Renal pelvis (tissue), 1 donor: ENCODE measurements at regions not wholly inside any gene's neighbourhood (a gene's known extent, or its start where the extent isn't known, plus 50 kb on each side); places are given as distances from the start of the nearest gene placed in this dataset.

Source experiments
- DNase-seq: peaks from one replicate; pipeline ENCODE4 v3.0.0-alpha.2; 2013

- no peak for DNase-seq
Measured at GRCh38 chr14:22097586-22098292, 424.1 kb upstream of the OR4E1 start.

- DNase-seq: no peak
Measured at GRCh38 chr14:22097072-22097471, 423.5 kb upstream of the OR4E1 start.

- DNase-seq: no peak
Measured at GRCh38 chr14:22096514-22096895, 422.9 kb upstream of the OR4E1 start.

GRCh38 chr14:22095860-22096513 lies 422.4 kb upstream of the OR4E1 start:
- peak; percentile 71 for DNase-seq

DNA sequence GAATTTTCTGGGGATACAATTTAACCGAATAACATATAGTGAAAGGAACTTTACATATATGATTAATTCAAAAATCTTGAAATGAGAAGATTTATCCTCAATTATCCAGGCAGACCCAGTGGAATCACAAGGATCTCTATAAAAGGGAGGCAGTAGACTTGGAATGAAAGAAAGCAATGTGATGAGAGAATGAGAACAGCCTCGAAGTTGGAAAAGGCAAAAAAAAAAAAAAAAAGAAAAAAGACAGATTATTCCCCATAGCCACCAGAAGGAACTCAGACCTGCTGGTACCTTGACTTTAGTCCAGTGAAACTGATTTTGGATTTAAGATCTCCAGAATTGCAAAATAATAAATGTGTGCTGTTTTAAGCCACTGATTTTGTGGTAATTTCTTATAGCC lies 416.3 kb upstream of the OR4E1 start:
- DNase-seq: no peak

- DNase-seq: no peak
Measured at GRCh38 chr14:22088614-22089342, 415.2 kb upstream of the OR4E1 start.

DNA sequence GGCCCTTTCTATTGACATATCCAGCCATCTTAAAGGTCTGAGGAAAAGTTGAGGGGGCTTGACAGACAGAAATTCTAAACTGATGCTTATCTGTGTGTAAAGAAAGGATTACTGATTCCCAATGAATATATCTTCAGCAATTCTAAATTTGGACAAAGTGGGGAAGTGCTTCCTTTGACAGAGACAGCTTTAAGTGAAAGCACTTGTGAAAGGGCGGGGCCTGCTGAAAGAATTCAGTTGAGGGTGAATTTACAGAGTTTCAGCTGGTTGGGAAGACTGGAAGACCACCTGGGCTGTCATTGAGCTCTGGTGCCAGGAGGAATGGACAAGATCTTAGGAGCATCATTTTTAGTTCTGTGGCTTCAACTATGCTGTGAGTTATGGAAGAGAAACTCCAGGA lies 412.5 kb upstream of the OR4E1 start:
- no peak for DNase-seq

DNA sequence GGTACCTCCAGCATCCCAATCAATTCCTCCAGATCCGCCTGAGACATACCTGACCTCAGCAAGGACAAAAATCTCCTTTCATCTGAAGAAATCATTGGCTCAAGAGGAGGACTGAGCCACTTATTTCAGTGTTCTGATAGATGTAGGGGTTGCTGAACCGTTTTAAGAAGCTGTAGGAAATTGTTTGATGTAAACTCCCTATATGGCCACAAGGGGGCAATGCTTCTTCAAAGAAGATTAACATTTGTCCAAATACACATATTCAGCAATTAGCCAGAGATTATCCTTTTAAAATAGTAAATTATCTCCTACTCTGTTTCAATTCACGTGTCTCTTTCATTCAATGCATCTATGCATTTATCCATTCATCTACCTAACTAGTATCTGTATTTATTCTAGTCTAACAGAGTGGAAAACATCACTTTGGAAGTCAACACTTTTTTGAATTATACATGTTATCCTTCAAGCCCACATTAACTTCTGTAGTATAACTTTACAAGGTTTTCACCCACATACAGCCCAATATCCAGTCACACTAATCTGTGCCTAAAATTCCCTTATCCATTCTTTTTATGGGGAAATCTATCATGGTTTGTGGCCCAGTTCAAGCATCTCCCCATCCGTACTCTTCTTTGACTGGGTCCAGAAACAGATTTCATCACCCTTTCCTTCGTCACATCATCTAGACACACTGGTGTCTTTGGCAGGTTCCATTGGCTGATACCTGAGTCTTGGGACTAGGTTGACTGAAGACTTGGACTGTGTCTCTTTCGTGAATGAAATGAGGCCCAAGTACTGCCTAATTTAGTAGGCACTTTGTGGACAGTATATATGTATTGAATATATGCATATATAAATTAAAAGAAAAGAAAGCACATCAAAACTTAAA lies 411.0 kb upstream of the OR4E1 start:
- peak; percentile 58 for DNase-seq

- no peak for DNase-seq
Measured at GRCh38 chr14:22081337-22081736, 407.7 kb upstream of the OR4E1 start.

GRCh38 chr14:22079766-22080165 lies 406.1 kb upstream of the OR4E1 start:
- no peak for DNase-seq

GRCh38 chr14:22073801-22074200 lies 400.2 kb upstream of the OR4E1 start:
- DNase-seq: no peak

DNA sequence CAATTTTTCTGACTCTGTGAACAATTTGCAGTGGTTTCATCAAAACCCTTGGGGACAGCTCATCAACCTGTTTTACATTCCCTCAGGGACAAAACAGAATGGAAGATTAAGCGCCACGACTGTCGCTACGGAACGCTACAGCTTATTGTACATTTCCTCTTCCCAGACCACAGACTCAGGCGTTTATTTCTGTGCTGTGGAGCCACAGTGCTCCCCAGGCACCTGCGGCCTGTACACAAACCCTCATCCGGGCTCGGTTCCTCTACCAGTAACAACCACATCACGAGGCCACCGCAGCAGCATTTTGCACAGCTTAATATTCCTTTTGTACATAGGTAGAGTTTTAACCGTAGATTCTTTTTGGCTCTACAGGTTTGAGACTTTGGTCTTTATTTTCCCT lies 397.4 kb upstream of the OR4E1 start:
- no peak for DNase-seq

DNA sequence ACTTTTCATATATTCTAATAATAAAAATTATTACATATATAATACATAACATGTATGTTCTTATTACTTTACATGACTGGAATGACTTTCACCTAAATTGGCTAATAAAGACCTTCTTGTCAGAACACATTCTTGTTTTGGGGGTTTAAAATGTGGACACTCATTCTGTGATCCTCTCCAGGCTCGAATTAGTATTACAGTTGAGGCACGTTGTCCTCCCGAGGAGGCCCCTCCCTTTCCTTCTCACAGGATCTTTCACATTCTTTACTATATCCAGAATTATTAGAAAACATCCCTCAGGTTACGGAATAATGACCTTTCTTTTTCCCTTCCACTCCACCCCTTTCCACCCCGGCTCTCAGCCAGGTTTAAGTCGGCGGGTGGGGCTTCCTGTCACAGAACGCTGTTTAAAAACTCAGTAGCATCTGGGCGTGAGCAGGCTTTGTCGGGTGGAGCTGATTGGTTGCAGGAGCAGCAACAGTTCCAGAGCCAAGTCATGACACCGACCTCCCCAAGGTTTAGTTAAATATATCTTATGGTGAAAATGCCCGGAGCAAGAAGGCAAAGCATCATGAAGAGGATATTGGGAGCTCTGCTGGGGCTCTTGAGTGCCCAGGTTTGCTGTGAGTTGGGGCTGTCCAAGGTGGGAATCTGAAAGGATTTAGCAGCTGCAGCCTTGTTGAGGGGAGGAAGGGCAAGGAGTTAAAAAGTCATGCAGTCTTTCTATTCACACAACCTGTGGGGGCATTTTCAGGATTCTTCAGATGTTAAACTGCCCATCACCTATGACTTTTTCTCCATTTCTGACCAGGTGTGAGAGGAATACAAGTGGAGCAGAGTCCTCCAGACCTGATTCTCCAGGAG lies 396.7 kb upstream of the OR4E1 start:
- DNase-seq: no peak

DNA sequence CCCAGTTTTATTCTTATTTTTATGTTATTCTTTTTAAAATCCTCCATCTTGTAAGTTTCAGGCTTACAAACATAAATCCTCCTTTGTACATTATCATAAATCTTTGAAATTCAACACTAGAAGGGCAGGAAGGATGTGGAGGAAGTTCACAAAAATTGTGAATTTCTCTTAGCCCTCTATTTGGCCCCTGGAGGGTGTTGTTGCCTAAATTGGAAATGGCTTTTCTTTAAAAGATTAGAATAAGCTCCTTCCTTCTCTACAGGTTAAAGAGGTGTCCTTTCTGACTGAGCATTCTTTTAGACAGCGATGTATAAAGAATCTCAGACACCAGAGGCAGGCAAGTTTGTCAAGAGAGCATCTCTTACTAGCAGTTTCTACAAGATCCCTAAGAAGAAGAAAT lies 391.7 kb upstream of the OR4E1 start:
- DNase-seq: no peak

- no peak for DNase-seq
Measured at GRCh38 chr14:22059201-22059600, 385.6 kb upstream of the OR4E1 start.

GRCh38 chr14:22052795-22053194 lies 379.2 kb upstream of the OR4E1 start:
- DNase-seq: no peak

- DNase-seq: peak; percentile 28
Measured at GRCh38 chr14:22047115-22047514, 373.5 kb upstream of the OR4E1 start.

DNA sequence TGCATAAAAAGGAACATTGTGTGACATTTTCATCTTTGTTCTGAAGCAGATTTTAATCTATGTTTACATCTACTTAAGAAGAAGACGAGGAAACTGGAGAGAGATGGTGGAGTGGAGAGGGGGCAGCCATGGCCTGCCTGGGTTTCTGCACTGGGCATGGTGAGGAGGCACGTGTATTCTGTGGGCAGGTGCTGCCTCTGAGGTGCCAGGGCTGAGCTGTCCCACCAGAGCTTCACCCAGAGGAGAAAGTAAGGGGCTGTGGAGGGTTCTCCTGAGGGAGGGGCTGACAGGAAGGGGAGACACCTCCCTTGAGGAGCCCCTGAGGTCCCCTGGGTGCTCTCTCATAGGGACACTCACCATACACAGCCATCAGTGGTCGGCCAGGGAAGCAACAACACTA lies 372.4 kb upstream of the OR4E1 start:
- no peak for DNase-seq

GRCh38 chr14:22044193-22044592 lies 370.6 kb upstream of the OR4E1 start:
- DNase-seq: no peak

- DNase-seq: no peak
Measured at GRCh38 chr14:22040781-22041125, 367.1 kb upstream of the OR4E1 start.
